ENCODE measurements at regions not wholly inside any gene's neighbourhood (a gene's known extent, or its start where the extent isn't known, plus 50 kb on each side); places are given as distances from the start of the nearest gene placed in this dataset.
"Not testable (repeated sequence)": the region's sequence is repeated elsewhere in the genome, so short reads cannot be mapped to it uniquely, and the experiment has no call there.

DNA sequence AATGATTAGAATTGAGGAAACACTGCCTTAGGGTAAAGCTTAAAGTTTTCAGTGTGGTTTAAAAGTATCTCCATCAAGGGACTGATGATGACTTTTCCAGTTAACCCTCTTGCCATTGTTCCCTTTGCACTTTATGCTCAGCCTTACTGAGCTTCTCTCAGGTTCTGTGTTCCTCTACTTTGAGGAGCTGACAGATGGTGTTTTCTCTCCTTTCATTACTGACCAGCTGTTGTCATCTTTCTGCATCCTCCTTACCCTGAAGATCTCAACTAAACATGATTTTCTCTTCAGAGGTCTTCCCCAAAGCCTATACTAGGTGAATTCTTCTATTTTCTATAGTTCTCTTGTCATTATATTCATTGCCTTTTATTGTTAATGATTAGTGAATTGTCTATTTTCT is 475.6 kb upstream of the SYNCRIP start:
- no peak for DNase-seq (ENCODE audit: low read depth)
- TF ChIP-seq, protein P1, sequence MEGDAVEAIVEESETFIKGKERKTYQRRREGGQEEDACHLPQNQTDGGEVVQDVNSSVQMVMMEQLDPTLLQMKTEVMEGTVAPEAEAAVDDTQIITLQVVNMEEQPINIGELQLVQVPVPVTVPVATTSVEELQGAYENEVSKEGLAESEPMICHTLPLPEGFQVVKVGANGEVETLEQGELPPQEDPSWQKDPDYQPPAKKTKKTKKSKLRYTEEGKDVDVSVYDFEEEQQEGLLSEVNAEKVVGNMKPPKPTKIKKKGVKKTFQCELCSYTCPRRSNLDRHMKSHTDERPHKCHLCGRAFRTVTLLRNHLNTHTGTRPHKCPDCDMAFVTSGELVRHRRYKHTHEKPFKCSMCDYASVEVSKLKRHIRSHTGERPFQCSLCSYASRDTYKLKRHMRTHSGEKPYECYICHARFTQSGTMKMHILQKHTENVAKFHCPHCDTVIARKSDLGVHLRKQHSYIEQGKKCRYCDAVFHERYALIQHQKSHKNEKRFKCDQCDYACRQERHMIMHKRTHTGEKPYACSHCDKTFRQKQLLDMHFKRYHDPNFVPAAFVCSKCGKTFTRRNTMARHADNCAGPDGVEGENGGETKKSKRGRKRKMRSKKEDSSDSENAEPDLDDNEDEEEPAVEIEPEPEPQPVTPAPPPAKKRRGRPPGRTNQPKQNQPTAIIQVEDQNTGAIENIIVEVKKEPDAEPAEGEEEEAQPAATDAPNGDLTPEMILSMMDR (IDR thresholded peaks at IDR 0.05; ENCODE audit: insufficient read depth, low read depth, low read length, missing control alignments): no peak
- no peak overlapping the region for H3K4me3 ChIP-seq (ENCODE audit: low read length)

DNA sequence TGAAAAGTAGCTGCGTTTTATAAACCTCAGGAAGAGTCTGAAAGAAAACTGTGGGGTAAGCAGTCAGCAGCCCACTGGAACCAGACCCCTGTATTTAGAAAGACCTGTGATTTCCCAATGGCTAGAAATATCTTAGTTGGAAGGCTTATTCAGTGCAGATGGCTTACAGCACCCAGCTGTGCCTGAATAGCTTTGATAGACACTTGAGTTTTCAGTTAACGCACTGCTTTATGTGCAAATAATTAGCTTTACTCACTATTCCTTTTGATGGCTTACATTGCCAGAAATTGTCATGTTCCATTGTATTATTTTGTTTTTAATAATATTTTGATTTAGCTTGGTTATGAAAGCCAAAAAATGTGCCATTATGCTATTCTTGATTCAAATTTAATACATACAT is 465.3 kb upstream of the SYNCRIP start:
- no peak for DNase-seq (ENCODE audit: low read depth)
- TF ChIP-seq, protein P1 (IDR thresholded peaks at IDR 0.05; ENCODE audit: insufficient read depth, low read depth, low read length, missing control alignments): no peak
- no peak overlapping the region for H3K4me3 ChIP-seq (ENCODE audit: low read length)

DNA sequence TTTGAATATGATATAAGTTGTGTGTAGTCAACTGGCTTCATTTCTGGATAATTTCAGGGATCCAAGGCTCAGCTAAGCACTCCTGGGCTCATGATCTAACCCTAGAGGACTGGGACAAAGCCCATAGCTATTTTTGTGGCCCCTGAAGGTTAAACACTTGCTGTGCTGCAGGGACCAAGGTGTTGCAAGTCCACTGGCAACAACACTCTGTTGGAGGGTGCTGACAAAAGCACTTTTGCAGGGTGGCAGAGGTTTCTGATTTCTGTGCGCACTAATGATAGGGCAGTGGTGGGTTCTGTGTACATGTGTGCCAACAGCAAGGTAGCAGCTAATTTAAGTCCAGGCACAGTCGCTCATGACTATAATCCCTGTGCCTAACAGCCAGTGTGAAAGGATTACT is 445.3 kb upstream of the SYNCRIP start:
- TF ChIP-seq, protein P1 (IDR thresholded peaks at IDR 0.05; ENCODE audit: insufficient read depth, low read depth, low read length, missing control alignments): no peak
- no peak overlapping the region for H3K4me3 ChIP-seq (ENCODE audit: low read length)
- no peak for DNase-seq (ENCODE audit: low read depth)

DNA sequence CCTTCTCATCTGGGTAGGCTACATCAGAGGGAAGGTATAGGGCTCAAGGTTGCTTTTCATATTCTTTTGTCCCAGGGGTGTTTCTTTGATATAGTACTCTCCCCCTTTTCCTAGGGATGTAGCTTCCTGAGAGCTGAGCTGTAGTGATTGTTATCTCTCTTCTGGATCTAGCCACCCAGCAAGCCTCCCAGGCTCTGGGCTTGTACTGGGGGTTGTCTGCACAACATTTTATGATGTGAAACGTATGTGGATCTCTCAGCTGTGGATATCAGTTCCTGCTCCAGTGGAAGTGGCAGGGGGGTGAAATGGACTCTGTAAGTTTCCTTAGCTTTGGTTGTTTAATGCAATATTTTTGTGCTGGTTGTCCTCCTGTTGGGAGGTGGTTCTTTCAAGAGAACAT is 437.3 kb upstream of the SYNCRIP start:
- no peak for DNase-seq (ENCODE audit: low read depth)
- TF ChIP-seq, protein P1 (IDR thresholded peaks at IDR 0.05; ENCODE audit: insufficient read depth, low read depth, low read length, missing control alignments): no peak
- no peak overlapping the region for H3K4me3 ChIP-seq (ENCODE audit: low read length)

DNA sequence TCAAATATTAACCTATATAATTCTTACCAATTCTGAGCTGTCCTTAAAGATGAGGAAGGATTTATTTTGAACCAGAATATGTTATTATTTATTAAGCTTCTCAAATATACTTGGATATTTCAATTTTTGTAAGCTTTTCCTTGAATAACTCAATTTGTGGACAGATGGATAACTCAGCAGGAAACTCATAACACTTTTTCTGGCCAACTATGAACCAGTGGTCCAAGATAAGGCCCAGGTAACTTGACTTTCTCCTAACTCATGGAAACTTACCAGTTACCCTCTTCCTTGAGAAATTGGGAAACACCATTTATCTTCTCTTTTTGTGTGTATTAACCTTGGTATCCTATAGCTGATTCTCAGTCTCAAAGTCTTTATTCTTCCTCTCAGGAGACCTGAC is 427.5 kb upstream of the SYNCRIP start:
- no peak overlapping the region for H3K4me3 ChIP-seq (ENCODE audit: low read length)
- DNase-seq (ENCODE audit: low read depth): no peak
- TF ChIP-seq, protein P1 (IDR thresholded peaks at IDR 0.05; ENCODE audit: insufficient read depth, low read depth, low read length, missing control alignments): no peak

DNA sequence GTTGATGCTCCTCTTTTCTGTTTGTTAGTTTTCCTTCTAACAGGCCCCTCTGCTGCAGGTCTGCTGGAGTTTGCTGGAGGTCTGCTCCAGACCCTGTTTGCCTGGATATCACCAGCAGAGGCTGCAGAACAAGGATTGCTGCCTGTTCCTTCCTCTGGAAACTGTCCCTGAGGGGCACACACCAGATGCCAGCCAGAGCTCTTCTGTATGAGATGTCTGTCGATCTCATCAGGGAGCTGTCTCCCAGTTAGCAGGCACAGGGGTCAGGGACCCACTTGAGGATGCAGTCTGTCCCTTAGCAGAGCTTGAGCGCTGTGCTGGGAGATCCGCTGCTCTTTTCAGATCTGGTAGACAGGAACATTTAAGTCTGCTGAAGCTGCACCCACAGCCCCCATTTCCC is 422.3 kb upstream of the SYNCRIP start:
- not testable (repeated sequence) for H3K4me3 ChIP-seq (ENCODE audit: low read length); DNase-seq (ENCODE audit: low read depth)

DNA sequence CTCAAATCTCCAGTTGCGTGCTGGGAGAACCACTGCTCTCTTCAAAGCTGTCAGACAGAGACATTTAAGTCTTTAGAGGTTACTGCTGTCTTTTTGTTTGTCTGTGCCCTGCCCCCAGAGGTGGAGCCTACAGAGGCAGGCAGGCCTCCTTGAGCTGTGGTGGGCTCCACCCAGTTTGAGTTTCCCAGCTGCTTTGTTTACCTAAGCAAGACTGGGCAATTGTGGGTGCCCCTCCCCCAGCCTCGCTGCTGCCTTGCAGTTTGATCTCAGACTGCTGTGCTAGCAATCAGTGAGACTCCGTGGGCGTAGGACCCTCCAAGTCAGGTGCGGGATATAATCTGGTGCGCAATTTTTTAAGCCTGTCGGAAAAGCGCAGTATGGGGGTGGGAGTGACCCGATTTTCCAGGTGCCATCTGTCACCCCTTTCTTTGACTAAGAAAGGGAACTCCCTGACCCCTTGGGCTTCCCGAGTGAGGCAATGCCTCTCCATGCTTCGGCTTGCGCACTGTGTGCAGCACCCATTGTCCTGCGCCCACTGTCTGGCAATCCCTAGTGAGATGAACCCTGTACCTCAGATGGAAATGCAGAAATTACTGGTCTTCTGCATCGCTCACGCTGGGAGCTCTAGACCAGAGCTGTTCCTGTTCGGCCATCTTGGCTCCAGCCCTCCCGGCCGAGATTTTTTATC is 414.8 kb upstream of the SYNCRIP start:
- not testable (repeated sequence) for H3K4me3 ChIP-seq (ENCODE audit: low read length); DNase-seq (ENCODE audit: low read depth)

DNA sequence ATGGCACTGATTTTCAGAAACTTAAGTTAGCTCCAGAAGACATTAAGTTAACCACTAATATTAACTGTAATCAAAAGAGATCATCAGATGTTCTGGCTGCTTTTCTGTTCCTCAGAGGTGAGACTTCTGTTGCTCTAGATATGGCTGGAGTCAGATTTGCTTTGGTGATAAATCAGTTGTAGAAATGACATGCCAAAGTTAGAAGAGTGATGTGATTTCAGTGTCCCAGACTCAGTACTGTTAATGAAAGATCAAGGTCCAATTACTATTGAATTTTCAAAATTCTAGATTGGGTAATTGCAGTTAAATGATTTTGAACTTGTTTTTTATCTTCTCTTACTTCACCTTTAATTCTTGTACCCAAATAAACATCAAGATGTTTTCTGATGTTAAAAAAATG is 402.4 kb upstream of the SYNCRIP start:
- TF ChIP-seq, protein P1 (IDR thresholded peaks at IDR 0.05; ENCODE audit: insufficient read depth, low read depth, low read length, missing control alignments): no peak
- DNase-seq (ENCODE audit: low read depth): no peak
- no peak overlapping the region for H3K4me3 ChIP-seq (ENCODE audit: low read length)

Data from epithelial cell of esophagus (primary cell).